Fibroblast of lung (primary cell): ENCODE measurements at regions not wholly inside any gene's neighbourhood (a gene's known extent, or its start where the extent isn't known, plus 50 kb on each side); places are given as distances from the start of the nearest gene placed in this dataset.

Source experiments
- CTCF ChIP-seq, 2 donors: IDR thresholded peaks in 1 of 2; conservative IDR thresholded peaks in 1 of 2; 1 replicate in 1 of 2; 2 replicates in 1 of 2; pipeline ENCODE4 v1.5.1; 2011 to 2012; ENCODE audit warnings: low read length in 2 of 2, control low read depth in 1 of 2, inconsistent platforms in 1 of 2, low read depth in 1 of 2, mild to moderate bottlenecking in 1 of 2
- EZH2 ChIP-seq: IDR thresholded peaks from 2 replicates; pipeline ENCODE4 v1.5.1; 2012; ENCODE audit warnings: low read length, control low read depth, mild to moderate bottlenecking; ENCODE audit errors: missing control alignments

GRCh38 chr6:147888374-147888773 is 379.9 kb downstream of the SAMD5 start:
- TF ChIP-seq CTCF (conservative IDR thresholded peaks at IDR 0.05 in 1 of 2, IDR thresholded peaks at IDR 0.05 in 1 of 2; ENCODE audit: low read depth in 1 of 2, low read length in 2 of 2) (no peak), EZH2 (no peak)
